ENCODE measurements at regions not wholly inside any gene's neighbourhood (a gene's known extent, or its start where the extent isn't known, plus 50 kb on each side); places are given as distances from the start of the nearest gene placed in this dataset.

GRCh38 chr11:79699246-79699645, 258.4 kb upstream of the TENM4 start:
- TF ChIP-seq JUND (IDR thresholded peaks at IDR 0.05; ENCODE audit: low read depth): no peak
- DNase-seq (ENCODE audit: low read depth in 1 of 2, low spot score in 1 of 2): no peak
- in situ Hi-C loops (cut with HindIII; ENCODE audit: low pct_unique_long_range_greater_than_20kb, low sequenced_read_pairs): no loop called here

- TF ChIP-seq JUND (IDR thresholded peaks at IDR 0.05; ENCODE audit: low read depth): no peak
- no peak for DNase-seq (ENCODE audit: low read depth in 1 of 2, low spot score in 1 of 2)
These were observed 257.1 kb upstream of the TENM4 start for GRCh38 chr11:79697905-79698304.

GRCh38 chr11:79694368-79694767, 253.5 kb upstream of the TENM4 start:
- in situ Hi-C loops (cut with HindIII; ENCODE audit: low pct_unique_long_range_greater_than_20kb, low sequenced_read_pairs): no loop called here
- no peak for DNase-seq (ENCODE audit: low read depth in 1 of 2, low spot score in 1 of 2)
- TF ChIP-seq JUND (IDR thresholded peaks at IDR 0.05; ENCODE audit: low read depth): no peak

More at GRCh38 chr11:79697905-79698304, 257.1 kb upstream of the TENM4 start:
- in situ Hi-C loops (cut with HindIII; ENCODE audit: low pct_unique_long_range_greater_than_20kb, low sequenced_read_pairs): no loop called here

GRCh38 chr11:79691445-79691844, 250.6 kb upstream of the TENM4 start:
- no peak for DNase-seq (ENCODE audit: low read depth in 1 of 2, low spot score in 1 of 2)
- no peak for TF ChIP-seq JUND (IDR thresholded peaks at IDR 0.05; ENCODE audit: low read depth)
- in situ Hi-C loops (cut with HindIII; ENCODE audit: low pct_unique_long_range_greater_than_20kb, low sequenced_read_pairs): no loop called here

GRCh38 chr11:79686703-79687419, 246.0 kb upstream of the TENM4 start:
- DNase-seq (ENCODE audit: low read depth in 1 of 2, low spot score in 1 of 2): no peak
- TF ChIP-seq JUND (IDR thresholded peaks at IDR 0.05; ENCODE audit: low read depth): no peak
- in situ Hi-C loops (cut with HindIII; ENCODE audit: low pct_unique_long_range_greater_than_20kb, low sequenced_read_pairs): no loop called here

- no peak for DNase-seq (ENCODE audit: low read depth in 1 of 2, low spot score in 1 of 2)
- in situ Hi-C loops (cut with HindIII; ENCODE audit: low pct_unique_long_range_greater_than_20kb, low sequenced_read_pairs): no loop called here
- no peak for TF ChIP-seq JUND (IDR thresholded peaks at IDR 0.05; ENCODE audit: low read depth)
These were observed 243.1 kb upstream of the TENM4 start for GRCh38 chr11:79683930-79684329.

- TF ChIP-seq JUND (IDR thresholded peaks at IDR 0.05; ENCODE audit: low read depth): no peak
- DNase-seq (ENCODE audit: low read depth in 1 of 2, low spot score in 1 of 2): no peak
- in situ Hi-C loops (cut with HindIII; ENCODE audit: low pct_unique_long_range_greater_than_20kb, low sequenced_read_pairs): no loop called here
These were observed 238.1 kb upstream of the TENM4 start for GRCh38 chr11:79678780-79679452.

- TF ChIP-seq JUND (IDR thresholded peaks at IDR 0.05; ENCODE audit: low read depth): no peak
- no peak for DNase-seq (ENCODE audit: low read depth in 1 of 2, low spot score in 1 of 2)
- in situ Hi-C loops (cut with HindIII; ENCODE audit: low pct_unique_long_range_greater_than_20kb, low sequenced_read_pairs): no loop called here
These were observed 235.6 kb upstream of the TENM4 start for GRCh38 chr11:79676396-79676795.

GRCh38 chr11:79675081-79675480, 234.3 kb upstream of the TENM4 start:
- in situ Hi-C loops (cut with HindIII; ENCODE audit: low pct_unique_long_range_greater_than_20kb, low sequenced_read_pairs): no loop called here

GRCh38 chr11:79672786-79673185, 232.0 kb upstream of the TENM4 start:
- no peak for DNase-seq (ENCODE audit: low read depth in 1 of 2, low spot score in 1 of 2)
- no peak for TF ChIP-seq JUND (IDR thresholded peaks at IDR 0.05; ENCODE audit: low read depth)
- in situ Hi-C loops (cut with HindIII; ENCODE audit: low pct_unique_long_range_greater_than_20kb, low sequenced_read_pairs): no loop called here

More at GRCh38 chr11:79675081-79675480, 234.3 kb upstream of the TENM4 start:
- no peak for TF ChIP-seq JUND (IDR thresholded peaks at IDR 0.05; ENCODE audit: low read depth)
- DNase-seq (ENCODE audit: low read depth in 1 of 2, low spot score in 1 of 2): no peak

GRCh38 chr11:79671401-79671800, 230.6 kb upstream of the TENM4 start:
- in situ Hi-C loops (cut with HindIII; ENCODE audit: low pct_unique_long_range_greater_than_20kb, low sequenced_read_pairs): no loop called here
- DNase-seq (ENCODE audit: low read depth in 1 of 2, low spot score in 1 of 2): no peak
- no peak for TF ChIP-seq JUND (IDR thresholded peaks at IDR 0.05; ENCODE audit: low read depth)

- in situ Hi-C loops (cut with HindIII; ENCODE audit: low pct_unique_long_range_greater_than_20kb, low sequenced_read_pairs): no loop called here
- TF ChIP-seq JUND (IDR thresholded peaks at IDR 0.05; ENCODE audit: low read depth): no peak
- no peak for DNase-seq (ENCODE audit: low read depth in 1 of 2, low spot score in 1 of 2)
These were observed 230.1 kb upstream of the TENM4 start for GRCh38 chr11:79670882-79671281.

- no peak for DNase-seq (ENCODE audit: low read depth in 1 of 2, low spot score in 1 of 2)
- in situ Hi-C loops (cut with HindIII; ENCODE audit: low pct_unique_long_range_greater_than_20kb, low sequenced_read_pairs): no loop called here
- no peak for TF ChIP-seq JUND (IDR thresholded peaks at IDR 0.05; ENCODE audit: low read depth)
These were observed 227.7 kb upstream of the TENM4 start for GRCh38 chr11:79668575-79668974.
